HG03571 (cell line): ENCODE measurements at regions not wholly inside any gene's neighbourhood (a gene's known extent, or its start where the extent isn't known, plus 50 kb on each side); places are given as distances from the start of the nearest gene placed in this dataset.
"Not testable (repeated sequence)": the region's sequence is repeated elsewhere in the genome, so short reads cannot be mapped to it uniquely, and the experiment has no call there.

ENCODE experiments used
- ATAC-seq: cut with Tn5 transposase; IDR thresholded peaks from one replicate; pipeline ENCODE4 v1.9.1; 2021; ENCODE audit not compliant: unreplicated experiment

GRCh38 chr17:70426752-70427151 is 257.4 kb downstream of the KCNJ2 start:
- ATAC-seq: no peak

DNA sequence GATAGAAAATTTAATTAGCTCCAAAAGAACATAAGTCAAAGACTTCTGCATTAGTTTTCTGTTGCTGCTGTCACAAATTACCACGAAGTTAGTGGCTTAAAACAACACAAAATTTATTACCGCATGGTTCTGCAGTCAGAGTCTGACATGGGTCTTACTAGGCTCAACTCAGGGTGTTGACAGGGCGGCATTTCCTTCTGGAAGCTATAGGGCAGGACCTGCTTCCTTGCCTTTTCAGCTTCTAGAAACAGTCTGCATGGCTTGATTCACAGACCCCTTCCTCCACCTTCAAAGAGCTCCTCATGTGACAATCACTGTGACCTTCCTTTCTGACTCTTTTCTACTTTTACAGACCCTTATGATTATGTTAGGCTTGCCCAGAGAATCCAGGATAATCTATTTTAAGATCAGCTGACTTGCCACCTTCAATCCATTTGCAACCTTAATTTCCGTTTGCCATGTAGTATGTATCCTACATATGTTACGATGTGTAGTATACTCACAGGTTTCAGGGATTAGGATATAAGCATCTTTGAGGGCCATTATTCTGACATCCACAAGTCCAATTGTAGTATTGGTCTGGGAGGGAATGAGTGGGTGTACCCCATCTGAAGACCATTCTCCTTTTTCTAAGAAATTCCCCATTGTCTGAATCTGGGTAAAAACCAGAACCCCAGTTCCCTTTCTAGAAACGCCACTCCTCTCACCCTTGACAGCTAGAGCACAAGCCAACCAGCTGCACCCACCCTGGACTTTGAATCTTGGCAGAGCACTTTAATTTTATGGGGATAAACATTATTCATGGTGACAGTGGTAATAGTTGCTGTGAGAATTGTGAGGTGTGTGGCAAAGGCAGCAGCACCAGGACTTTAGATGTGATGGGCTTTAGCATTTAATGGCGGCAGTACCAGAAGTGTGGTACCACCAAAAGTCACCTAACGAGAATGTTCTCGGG is 265.5 kb downstream of the KCNJ2 start:
- no peak for ATAC-seq

- ATAC-seq: no peak
Measured at GRCh38 chr17:70437656-70438055, 268.3 kb downstream of the KCNJ2 start.

DNA sequence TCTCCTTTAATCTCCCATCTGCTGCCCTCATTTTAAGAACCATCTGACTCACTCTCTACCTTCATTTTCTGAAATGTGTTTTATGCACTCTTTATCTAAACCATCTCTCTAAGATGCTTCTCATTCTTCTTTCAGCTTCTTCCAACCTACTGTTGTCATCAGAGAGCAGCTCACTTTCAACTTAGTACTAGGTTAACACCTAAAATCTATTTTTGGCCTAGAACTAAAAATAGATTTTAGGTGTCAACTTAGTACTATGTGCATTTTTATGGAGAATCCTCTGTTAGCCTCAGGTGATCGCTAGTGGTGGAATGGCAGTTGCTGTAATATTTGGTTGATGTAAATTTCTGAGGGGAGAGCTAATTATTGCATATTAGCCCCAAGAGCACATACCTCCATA is 277.1 kb downstream of the KCNJ2 start:
- no peak for ATAC-seq

GRCh38 chr17:70447588-70447987 is 278.3 kb downstream of the KCNJ2 start:
- ATAC-seq: no peak

DNA sequence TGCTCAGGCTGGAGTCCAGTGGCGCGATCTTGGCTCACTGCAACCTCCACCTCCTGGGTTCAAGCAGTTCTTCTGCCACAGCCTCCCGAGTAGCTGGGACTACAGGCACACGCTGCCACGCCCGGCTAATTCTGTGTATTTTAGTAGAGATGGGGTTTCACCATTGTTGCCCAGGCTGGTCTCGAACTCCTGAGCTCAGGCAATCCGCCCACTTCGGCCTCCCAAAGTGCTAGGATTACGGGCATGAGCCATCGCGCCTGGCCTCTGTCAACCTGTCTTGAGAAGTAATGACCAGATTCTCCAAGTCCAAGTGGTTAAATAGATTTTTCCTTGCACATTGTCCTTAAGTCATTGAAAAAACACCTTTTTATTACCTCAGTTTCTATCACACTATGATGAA is 283.7 kb downstream of the KCNJ2 start:
- ATAC-seq: not testable (repeated sequence)

DNA sequence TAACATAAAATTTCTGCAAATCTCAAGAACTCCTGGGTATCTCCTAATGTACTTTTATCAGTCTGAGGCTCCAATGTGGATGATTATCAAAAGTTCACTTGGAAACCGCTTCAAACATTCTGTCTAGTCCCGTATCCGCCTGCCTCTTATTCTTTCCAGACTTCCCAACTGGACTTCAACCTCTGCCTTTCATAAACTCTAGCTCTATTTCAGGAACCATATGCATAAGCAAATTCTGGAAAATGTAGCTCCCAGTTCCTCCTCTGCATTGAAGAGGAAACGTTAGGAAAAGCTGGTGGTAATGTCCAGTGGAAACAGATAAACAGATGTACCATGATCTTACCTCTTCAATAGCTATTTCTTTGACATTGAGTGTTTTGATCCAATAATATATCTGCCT is 285.0 kb downstream of the KCNJ2 start:
- no peak for ATAC-seq

GRCh38 chr17:70454908-70455307 is 285.6 kb downstream of the KCNJ2 start:
- no peak for ATAC-seq

DNA sequence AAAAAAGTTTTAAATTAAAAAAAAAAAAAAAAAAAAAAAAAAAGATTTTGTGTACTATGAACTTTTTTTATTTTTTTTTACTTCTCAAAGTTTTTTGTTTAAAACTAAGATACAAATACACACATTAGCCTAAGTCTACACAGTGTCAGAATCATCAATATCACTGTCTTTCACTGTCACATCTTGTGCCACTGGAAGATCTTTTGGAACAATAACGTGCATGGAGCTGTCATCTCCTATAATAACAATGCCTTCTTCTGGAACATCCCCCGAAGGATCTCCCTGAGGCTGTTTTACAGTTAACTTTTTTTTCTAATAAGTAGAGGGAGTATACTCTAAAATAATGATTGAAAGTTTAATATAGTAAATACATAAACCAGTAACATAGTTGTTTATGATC is 295.7 kb downstream of the KCNJ2 start:
- no peak for ATAC-seq

GRCh38 chr17:70468661-70469060 is 299.3 kb downstream of the KCNJ2 start:
- no peak for ATAC-seq

DNA sequence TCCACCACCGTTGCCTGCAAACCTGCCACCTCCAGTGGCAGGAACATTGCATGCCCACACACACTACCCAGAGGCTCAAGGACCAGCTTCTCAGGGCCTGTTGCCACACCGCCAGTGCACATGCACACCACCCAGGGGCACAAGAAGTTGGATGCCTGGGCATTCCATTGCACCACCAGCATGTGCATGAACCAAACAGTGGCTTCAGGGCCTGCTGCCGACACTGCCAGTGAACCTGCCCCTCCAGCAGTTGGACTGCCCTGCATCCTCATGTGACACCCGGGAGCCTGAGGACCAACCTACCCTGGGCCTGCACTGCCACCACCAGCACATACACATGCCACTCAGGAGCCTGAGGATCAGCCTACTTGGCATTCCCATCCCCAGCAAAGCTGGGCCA is 303.7 kb downstream of the KCNJ2 start:
- no peak for ATAC-seq

DNA sequence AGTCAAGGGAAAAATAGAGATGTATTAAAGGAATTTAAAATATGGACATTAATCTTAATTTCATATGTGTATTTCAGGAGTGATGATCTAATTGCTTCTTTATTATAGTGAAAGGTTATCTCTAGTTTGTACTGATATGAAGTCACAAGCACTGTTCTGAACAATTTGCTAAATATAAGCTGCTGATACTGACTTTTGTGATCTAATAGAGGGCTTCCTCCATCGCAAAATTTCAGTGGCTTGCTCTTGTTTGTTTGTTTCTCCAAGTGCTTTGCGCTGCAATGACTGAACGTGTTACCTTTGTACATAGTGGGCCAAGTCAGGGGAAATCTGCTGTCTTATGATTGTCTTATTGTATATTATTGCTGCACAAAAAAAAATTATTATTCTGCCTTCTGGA is 307.0 kb downstream of the KCNJ2 start:
- ATAC-seq: no peak

DNA sequence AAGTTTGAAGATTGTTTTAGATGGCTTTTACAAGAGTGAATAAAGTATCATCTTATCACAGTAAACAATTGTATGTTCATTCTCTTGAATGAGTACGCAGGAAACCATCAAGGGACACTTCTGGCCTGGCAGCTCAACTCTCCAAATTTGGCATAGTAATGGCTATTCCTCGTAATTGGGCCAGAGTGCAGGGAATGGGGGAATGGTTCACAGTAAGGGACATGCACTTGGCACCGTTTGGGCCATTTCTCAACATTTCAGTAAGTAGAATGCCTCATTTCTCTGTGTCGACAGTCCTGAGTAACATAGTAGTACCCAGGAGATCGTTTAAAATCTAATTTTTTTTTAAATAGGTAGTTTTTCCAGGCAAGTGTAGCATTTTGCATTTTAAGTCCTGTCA is 309.6 kb downstream of the KCNJ2 start:
- no peak for ATAC-seq

DNA sequence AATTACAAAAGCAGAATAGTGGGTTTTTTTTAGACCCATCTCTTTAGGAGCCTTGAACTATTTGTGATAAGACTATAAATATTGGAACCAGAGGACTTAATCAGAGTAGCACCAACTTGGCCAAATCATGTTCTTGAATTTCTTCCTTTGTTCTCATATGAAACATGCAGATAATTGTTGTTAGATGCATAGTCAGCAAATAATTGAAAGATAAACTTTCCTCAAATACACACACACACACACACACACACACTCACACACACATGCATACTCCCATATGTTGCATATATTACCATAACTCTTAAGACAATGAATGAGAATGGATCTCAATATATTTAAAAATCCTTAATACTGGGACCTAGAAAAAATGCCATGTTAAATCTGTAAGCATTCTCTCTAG is 310.4 kb downstream of the KCNJ2 start:
- no peak for ATAC-seq

GRCh38 chr17:70483624-70484023 is 314.3 kb downstream of the KCNJ2 start:
- ATAC-seq: no peak

DNA sequence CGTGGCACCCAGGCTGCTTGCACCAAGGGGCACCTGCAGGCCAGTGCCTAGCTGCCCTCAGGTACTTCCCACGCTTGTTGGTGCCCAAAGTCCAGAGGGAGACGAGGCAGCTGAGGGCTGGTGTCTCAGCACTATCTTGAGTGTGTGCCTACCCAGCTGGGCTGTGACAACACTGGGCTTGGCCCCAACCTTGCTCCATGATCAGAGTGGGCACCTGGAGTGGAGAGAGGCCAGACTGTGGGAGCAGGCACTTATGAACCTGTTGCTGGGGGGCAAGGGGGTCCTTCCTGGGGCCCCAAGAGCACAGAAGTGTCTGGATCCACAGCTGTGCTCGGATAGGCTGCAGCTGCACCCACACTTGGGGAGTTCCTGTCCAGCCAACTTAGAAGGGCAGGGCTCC is 314.7 kb downstream of the KCNJ2 start:
- no peak for ATAC-seq

- ATAC-seq: no peak
Measured at GRCh38 chr17:70484496-70484895, 315.2 kb downstream of the KCNJ2 start.

GRCh38 chr17:70492368-70492767 is 323.0 kb downstream of the KCNJ2 start:
- ATAC-seq: no peak

- no peak for ATAC-seq
Measured at GRCh38 chr17:70493277-70493874, 324.0 kb downstream of the KCNJ2 start.

DNA sequence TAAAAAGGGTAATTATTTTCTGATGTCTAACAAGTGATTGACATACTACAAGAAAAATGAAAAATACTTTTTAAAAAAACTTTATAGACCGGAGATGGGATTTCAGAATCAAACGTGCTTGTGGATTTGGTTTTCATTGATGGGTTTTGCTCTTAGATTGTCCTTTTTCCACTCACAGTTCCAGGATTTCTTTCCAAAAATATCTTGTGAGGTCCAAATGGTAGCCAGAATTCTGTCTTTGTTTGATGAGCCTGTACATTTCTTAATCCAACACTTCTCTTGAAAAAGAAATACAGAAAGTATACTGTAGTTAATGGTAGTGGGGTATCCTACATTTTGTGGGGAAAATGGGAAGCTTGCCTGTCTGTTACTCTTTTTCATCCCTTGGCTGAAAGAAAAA is 329.3 kb downstream of the KCNJ2 start:
- no peak for ATAC-seq

- no peak for ATAC-seq
Measured at GRCh38 chr17:70499067-70499786, 329.9 kb downstream of the KCNJ2 start.

DNA sequence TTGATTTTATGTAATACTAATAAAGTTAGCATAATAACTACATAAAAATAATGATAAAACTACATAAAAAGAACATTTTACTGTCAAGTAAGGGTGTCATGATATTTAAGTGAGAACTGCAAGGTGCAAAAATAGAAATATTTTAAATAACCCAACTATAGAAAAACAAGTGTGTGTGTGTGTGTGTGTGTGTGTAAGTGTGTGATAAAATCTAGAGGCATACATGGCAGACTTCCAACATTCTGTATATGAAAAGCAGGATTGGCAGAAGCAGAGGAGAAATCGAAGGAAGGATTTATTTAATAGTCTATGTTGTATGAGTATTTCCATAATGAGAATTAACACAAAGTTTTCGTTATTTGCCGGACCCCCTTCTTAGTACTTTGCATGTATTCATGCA is 334.1 kb downstream of the KCNJ2 start:
- ATAC-seq: no peak
